ENCODE measurements at regions not wholly inside any gene's neighbourhood (a gene's known extent, or its start where the extent isn't known, plus 50 kb on each side); places are given as distances from the start of the nearest gene placed in this dataset.

DNA sequence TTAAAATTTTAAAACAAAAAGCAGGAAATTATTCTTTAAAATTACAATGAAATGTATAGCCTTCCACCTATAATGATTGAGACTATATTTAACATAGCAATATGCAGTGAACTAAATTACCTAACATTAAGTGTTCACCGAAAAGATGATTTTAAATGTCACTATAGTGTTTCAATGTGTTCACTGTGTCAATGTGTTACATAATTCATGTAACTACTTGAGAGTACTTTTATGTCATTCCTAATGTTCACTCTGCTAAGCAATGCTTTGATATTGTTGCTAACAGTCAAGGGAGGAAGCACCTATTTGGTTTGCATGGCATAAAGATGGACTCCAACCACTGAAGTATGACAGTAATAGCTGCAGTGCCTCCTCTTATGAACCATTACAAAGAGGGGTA lies 629.8 kb upstream of the C9orf72 start:
- Histone ChIP-seq H3K4me3 (no peak overlapping the region), H3K27me3 (no peaks in the 10 kb centered on the region), H3K27ac (no peak overlapping the region), H3K9me3 (no peaks in the 10 kb centered on the region), H3K36me3 (no peaks in the 10 kb centered on the region), H3K4me1 (ENCODE audit: insufficient read depth) (no peaks in the 10 kb centered on the region)
- intact Hi-C loops (cut with DNase I) = no loop called here
- TF ChIP-seq POLR2A (IDR thresholded peaks at IDR 0.05) (no peak), EP300 (IDR thresholded peaks at IDR 0.05) (no peak)
- TF ChIP-seq, protein P1, sequence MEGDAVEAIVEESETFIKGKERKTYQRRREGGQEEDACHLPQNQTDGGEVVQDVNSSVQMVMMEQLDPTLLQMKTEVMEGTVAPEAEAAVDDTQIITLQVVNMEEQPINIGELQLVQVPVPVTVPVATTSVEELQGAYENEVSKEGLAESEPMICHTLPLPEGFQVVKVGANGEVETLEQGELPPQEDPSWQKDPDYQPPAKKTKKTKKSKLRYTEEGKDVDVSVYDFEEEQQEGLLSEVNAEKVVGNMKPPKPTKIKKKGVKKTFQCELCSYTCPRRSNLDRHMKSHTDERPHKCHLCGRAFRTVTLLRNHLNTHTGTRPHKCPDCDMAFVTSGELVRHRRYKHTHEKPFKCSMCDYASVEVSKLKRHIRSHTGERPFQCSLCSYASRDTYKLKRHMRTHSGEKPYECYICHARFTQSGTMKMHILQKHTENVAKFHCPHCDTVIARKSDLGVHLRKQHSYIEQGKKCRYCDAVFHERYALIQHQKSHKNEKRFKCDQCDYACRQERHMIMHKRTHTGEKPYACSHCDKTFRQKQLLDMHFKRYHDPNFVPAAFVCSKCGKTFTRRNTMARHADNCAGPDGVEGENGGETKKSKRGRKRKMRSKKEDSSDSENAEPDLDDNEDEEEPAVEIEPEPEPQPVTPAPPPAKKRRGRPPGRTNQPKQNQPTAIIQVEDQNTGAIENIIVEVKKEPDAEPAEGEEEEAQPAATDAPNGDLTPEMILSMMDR (IDR thresholded peaks at IDR 0.05) = no peak
- no peak for DNase-seq
- WGBS, 3 donors = 93 to 98% (median 97%) methylated on average over 1 of the region's 1 CpG

DNA sequence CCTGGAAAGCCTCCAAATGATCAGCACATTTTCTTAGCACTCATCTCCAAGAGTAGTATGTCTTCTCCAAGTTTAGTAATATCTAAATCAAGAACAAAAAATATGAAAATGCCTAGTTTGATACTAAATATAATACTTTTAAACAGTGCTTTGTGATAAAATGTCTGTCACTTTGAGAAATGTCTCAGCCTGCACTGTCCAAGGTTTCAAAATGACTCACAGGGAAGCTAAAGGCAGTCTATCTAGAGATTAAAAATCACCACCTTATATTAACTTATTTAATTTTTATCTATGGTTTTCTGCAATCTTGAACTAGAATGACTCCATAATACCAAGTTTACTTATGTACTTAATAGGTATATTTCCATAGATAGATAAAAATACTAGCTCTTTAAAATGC lies 633.0 kb upstream of the C9orf72 start:
- Histone ChIP-seq H3K36me3 (no peaks in the 10 kb centered on the region), H3K27me3 (no peaks in the 10 kb centered on the region), H3K27ac (no peak overlapping the region), H3K4me3 (no peak overlapping the region), H3K9me3 (no peaks in the 10 kb centered on the region), H3K4me1 (ENCODE audit: insufficient read depth) (no peaks in the 10 kb centered on the region)
- DNase-seq = no peak
- TF ChIP-seq, protein P1 (IDR thresholded peaks at IDR 0.05) = no peak
- TF ChIP-seq EP300 (IDR thresholded peaks at IDR 0.05) (no peak), POLR2A (IDR thresholded peaks at IDR 0.05) (no peak)
- intact Hi-C loops (cut with DNase I) = no loop called here

DNA sequence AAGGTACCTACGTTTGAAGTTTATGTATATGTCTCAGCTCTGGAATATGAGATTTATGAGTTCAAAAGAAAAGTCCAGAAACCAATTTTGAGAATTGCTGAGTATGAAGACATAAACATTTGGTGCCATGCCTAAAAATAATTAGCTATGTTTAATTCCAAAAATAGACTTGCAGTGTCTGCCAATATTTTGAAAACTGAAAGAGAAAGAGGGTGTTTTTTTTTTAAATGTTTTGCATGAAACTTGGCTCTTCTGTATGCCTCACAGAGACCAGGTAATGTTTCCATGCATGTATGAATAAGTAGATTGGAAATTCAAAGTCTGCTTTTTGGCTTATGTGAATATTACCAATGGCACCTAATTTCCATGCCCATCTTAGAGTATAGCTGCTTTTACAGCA lies 634.4 kb upstream of the C9orf72 start:
- no peaks in the 10 kb centered on the region for H3K9me3 ChIP-seq
- H3K27me3 ChIP-seq = no peaks in the 10 kb centered on the region
- intact Hi-C loops (cut with DNase I) = no loop called here
- TF ChIP-seq POLR2A (IDR thresholded peaks at IDR 0.05) = no peak
- TF ChIP-seq, protein P1 (IDR thresholded peaks at IDR 0.05) = no peak
- no peak for TF ChIP-seq EP300 (IDR thresholded peaks at IDR 0.05)
- no peak for DNase-seq
- H3K27ac ChIP-seq = no peak overlapping the region
- no peaks in the 10 kb centered on the region for H3K36me3 ChIP-seq
- H3K4me3 ChIP-seq = no peak overlapping the region
- no peaks in the 10 kb centered on the region for H3K4me1 ChIP-seq (ENCODE audit: insufficient read depth)
- 2 to 3% (median 2%) methylated on average over 1 of the region's 1 CpG for WGBS, 3 donors

DNA sequence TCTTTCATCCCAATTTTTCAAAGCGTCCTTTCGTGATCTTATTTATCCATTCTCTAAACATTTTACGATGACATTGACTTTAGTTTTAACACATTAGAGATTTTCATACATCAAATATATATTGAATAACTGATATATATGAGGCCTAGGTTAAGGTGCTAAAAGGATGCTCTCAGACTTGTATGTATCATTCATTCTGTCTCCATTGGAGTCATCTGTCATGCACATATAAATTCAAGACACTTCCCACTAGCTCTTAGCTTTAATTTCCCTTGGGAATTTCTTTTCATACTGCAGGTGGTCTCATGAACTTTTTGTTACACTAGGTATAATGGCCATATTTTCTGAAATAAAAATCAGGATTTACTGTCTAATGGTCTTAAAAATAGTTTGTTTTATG lies 635.8 kb upstream of the C9orf72 start:
- intact Hi-C loops (cut with DNase I) = no loop called here
- no peaks in the 10 kb centered on the region for H3K9me3 ChIP-seq
- WGBS, 3 donors = 95 to 98% (median 95%) methylated on average over 3 of the region's 3 CpGs
- H3K27me3 ChIP-seq = no peaks in the 10 kb centered on the region
- DNase-seq = no peak
- no peaks in the 10 kb centered on the region for H3K4me1 ChIP-seq (ENCODE audit: insufficient read depth)
- TF ChIP-seq POLR2A (IDR thresholded peaks at IDR 0.05) (no peak), EP300 (IDR thresholded peaks at IDR 0.05) (no peak)
- TF ChIP-seq, protein P1 (IDR thresholded peaks at IDR 0.05) = no peak
- H3K27ac ChIP-seq = no peak overlapping the region
- H3K36me3 ChIP-seq = no peaks in the 10 kb centered on the region
- no peak overlapping the region for H3K4me3 ChIP-seq

DNA sequence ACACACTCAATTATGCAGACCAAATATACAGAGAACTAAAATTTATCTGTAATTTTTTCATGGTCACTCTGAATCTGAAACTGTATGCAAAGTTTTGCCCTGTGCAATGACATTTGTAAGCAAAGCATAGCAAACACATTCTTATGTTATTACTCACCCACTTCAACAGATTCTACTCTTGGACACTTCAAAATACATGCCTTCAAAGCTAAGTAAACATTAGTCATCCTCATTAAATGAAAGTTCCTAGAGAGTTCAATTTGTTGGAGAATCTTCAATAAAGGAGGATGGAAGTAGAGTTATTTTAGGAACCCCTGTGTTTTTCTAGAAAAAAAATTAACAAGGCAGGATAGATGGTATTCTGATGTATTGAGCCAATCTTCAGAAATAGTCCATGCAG lies 639.7 kb upstream of the C9orf72 start:
- Histone ChIP-seq H3K4me3 (no peak overlapping the region), H3K36me3 (no peaks in the 10 kb centered on the region), H3K27ac (no peak overlapping the region), H3K9me3 (no peaks in the 10 kb centered on the region), H3K27me3 (no peaks in the 10 kb centered on the region), H3K4me1 (ENCODE audit: insufficient read depth) (no peaks in the 10 kb centered on the region)
- no peak for DNase-seq
- TF ChIP-seq EP300 (IDR thresholded peaks at IDR 0.05) (no peak), POLR2A (IDR thresholded peaks at IDR 0.05) (no peak)
- TF ChIP-seq, protein P1 (IDR thresholded peaks at IDR 0.05) = no peak
- intact Hi-C loops (cut with DNase I) = no loop called here

All from ovary (tissue), 7 donors.